ENCODE measurements at regions not wholly inside any gene's neighbourhood (a gene's known extent, or its start where the extent isn't known, plus 50 kb on each side); places are given as distances from the start of the nearest gene placed in this dataset.

DNA sequence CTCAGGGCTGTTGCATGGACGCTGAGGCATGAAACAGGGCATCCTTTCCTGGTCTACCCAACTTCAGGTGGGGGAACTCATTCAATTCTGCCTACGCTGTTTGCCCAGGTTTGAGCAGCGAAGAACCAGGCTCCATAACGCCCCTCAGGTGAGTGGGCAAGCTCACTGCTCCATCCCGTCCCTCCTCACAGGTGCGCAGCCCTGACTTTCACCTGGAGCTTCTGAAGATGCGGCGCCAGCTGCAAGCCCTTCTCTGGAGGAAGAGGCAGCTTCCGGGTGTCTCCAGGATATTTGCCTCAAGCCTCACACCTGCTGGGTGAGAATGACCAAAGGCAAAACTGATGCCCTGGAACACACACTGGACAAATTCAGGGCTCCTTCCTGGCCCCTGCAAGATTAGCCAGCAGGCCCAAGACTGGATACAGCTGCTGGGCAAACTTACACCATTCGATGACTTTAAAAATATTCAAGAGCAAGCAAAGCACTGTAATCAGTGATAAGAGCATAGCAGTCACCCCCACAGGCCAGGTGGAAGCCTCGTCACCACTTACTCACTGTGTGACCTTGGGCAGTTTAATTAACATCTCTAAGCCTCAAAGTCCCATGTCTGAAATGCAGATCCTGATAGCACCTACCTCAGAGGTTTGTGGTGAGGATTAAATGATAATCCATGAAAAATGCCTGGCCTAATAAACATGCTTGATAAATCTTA, 97.7 kb downstream of the GYPC start:
- ATAC-seq (no peak), DNase-seq (no peak)
- Histone ChIP-seq H3K36me3 (ENCODE audit: control insufficient read depth in 2 of 3, insufficient read depth in 3 of 3, low read length in 3 of 3) (no peaks in the 10 kb centered on the region), H3K27ac (ENCODE audit: low read depth, low read length) (no peak overlapping the region), H3K4me3 (ENCODE audit: low read length) (no peak overlapping the region), H3K9me3 (ENCODE audit: control insufficient read depth in 2 of 3, low read length in 3 of 3) (no peaks in the 10 kb centered on the region), H3K27me3 (ENCODE audit: control insufficient read depth in 2 of 2, insufficient read depth in 2 of 2, low read length in 2 of 2) (no peaks in the 10 kb centered on the region), H3K4me1 (ENCODE audit: control insufficient read depth in 2 of 2, insufficient read depth in 2 of 2, low read length in 2 of 2) (no peaks in the 10 kb centered on the region)
- H3K9me3 Mint-ChIP-seq, result peaks cover 0 to 9% (median 4%) of the 10 kb centered on the region in 11 donors
- intact Hi-C loops (cut with micrococcal nuclease), result no loop called here
- H3K36me3 Mint-ChIP-seq, result peaks cover 0 to 6% (median 4%) of the 10 kb centered on the region in 5 donors
- peak overlapping the region in 6 of 9 donors; percentile 28 to 46 (median 34) for H3K27ac Mint-ChIP-seq
- ChIA-PET POLR2A (no interaction called here), CTCF (no interaction called here)
- H3K27me3 Mint-ChIP-seq, result peaks cover 0 to 12% (median 0%) of the 10 kb centered on the region in 5 donors
- no peak overlapping the region for H3K4me3 Mint-ChIP-seq
- peaks cover 5 to 32% (median 11%) of the 10 kb centered on the region in 7 donors for H3K4me1 Mint-ChIP-seq

DNA sequence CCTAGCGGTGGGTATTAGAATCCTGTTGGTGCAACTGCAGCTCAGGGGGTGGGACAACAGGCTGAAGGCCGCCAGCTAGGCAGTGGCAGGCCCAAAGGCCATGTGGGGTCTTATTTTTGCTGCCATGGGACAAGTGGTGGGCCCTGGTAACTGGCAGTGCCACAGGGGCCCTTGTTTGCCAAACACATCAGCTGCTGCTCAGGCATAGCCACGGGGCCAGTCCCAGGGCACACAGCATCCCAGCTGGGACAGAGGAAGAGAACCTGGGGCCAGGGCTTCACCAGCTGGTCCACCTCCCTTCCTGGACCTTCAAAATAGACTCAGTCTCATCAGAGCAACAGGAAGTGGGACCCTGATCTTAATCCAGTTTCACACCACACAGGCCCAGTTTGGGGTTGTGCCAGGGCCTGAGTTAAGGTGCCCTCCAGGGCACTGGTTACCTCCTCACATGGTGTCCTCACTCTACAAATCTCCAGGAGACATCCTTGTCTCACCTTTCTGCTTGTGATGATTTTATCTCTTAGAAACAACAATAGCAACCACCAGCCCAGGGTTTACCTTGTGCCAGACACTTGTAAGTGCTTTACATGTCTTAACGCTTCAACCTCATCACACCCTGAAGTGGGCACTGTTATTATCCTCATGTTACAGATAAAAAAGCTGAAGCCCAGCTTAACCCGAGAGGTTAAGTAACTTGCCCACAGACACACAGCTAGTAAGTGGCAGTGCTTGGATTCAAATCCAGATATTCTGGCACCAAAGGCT, 98.5 kb downstream of the GYPC start:
- Histone ChIP-seq H3K27me3 (ENCODE audit: control insufficient read depth in 2 of 2, insufficient read depth in 2 of 2, low read length in 2 of 2) (no peaks in the 10 kb centered on the region), H3K27ac (ENCODE audit: low read depth, low read length) (no peak overlapping the region), H3K4me3 (ENCODE audit: low read length) (no peak overlapping the region), H3K36me3 (ENCODE audit: control insufficient read depth in 2 of 3, insufficient read depth in 3 of 3, low read length in 3 of 3) (no peaks in the 10 kb centered on the region), H3K9me3 (ENCODE audit: control insufficient read depth in 2 of 3, low read length in 3 of 3) (no peaks in the 10 kb centered on the region), H3K4me1 (ENCODE audit: control insufficient read depth in 2 of 2, insufficient read depth in 2 of 2, low read length in 2 of 2) (no peaks in the 10 kb centered on the region)
- Mint-ChIP-seq H3K27me3 (peaks cover 0 to 12% (median 0%) of the 10 kb centered on the region in 5 donors), H3K4me1 (peaks cover 10 to 34% (median 15%) of the 10 kb centered on the region in 7 donors), H3K27ac (peak overlapping the region in 8 of 9 donors; percentile 19 to 43 (median 34)), H3K36me3 (peaks cover 0 to 6% (median 4%) of the 10 kb centered on the region in 5 donors), H3K9me3 (peaks cover 0 to 9% (median 4%) of the 10 kb centered on the region in 11 donors), H3K4me3 (no peak overlapping the region)
- intact Hi-C loops (cut with micrococcal nuclease), result no loop called here
- POLR2A ChIA-PET, result no interaction called here
- ATAC-seq (peak; percentile 43), DNase-seq (peak in 1 of 9 donors; percentile 10)
- CTCF ChIA-PET, result no interaction called here

DNA sequence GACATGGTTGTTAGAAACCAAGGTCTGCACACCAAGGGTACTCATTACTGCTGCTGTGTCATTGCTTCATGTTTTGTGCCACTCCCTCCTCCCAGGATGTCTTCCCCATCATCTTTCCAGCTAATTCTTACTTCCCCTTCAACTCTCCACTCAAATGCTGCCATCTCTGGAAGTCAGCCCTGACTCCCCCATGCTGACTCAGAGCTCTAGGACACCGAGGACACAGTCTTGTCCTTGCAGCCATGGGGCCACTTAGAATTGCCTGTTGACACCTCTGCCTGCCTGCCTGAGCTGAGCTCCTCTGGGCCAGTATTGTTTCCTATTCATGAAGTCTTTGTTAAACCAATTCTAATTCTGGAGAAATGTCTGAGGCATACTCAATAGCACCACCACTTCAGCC, 100.2 kb downstream of the GYPC start:
- peaks cover 0 to 9% (median 4%) of the 10 kb centered on the region in 11 donors for H3K9me3 Mint-ChIP-seq
- Histone ChIP-seq H3K36me3 (ENCODE audit: control insufficient read depth in 2 of 3, insufficient read depth in 3 of 3, low read length in 3 of 3) (no peaks in the 10 kb centered on the region), H3K27ac (ENCODE audit: low read depth, low read length) (no peak overlapping the region), H3K27me3 (ENCODE audit: control insufficient read depth in 2 of 2, insufficient read depth in 2 of 2, low read length in 2 of 2) (no peaks in the 10 kb centered on the region), H3K4me1 (ENCODE audit: control insufficient read depth in 2 of 2, insufficient read depth in 2 of 2, low read length in 2 of 2) (peaks cover 2 to 6% of the 10 kb centered on the region in 2 donors), H3K4me3 (ENCODE audit: low read length) (no peak overlapping the region), H3K9me3 (ENCODE audit: control insufficient read depth in 2 of 3, low read length in 3 of 3) (no peaks in the 10 kb centered on the region)
- H3K4me1 Mint-ChIP-seq, result peaks cover 14 to 40% (median 20%) of the 10 kb centered on the region in 7 donors
- H3K27ac Mint-ChIP-seq, result peak overlapping the region in 2 of 9 donors; percentile 37 to 69
- no peak overlapping the region for H3K4me3 Mint-ChIP-seq
- CTCF ChIA-PET, result interaction anchor here (1.2 kb wide), 1 partner anchor 21 kb away, joined by 4 read pairs; no protein-coding TSS in a partner anchor
- no peak for ATAC-seq
- no peak for DNase-seq
- H3K27me3 Mint-ChIP-seq, result peaks cover 0 to 12% (median 0%) of the 10 kb centered on the region in 5 donors
- POLR2A ChIA-PET, result no interaction called here
- intact Hi-C loops (cut with micrococcal nuclease), result no loop called here
- H3K36me3 Mint-ChIP-seq, result peaks cover 0 to 6% (median 4%) of the 10 kb centered on the region in 5 donors

GRCh38 chr2:126761256-126761980, 105.5 kb downstream of the GYPC start:
- H3K36me3 ChIP-seq (ENCODE audit: control insufficient read depth in 2 of 3, insufficient read depth in 3 of 3, low read length in 3 of 3), result no peaks in the 10 kb centered on the region
- peaks cover 39 to 80% (median 68%) of the 10 kb centered on the region in 7 donors for H3K4me1 Mint-ChIP-seq
- H3K27me3 ChIP-seq (ENCODE audit: control insufficient read depth in 2 of 2, insufficient read depth in 2 of 2, low read length in 2 of 2), result no peaks in the 10 kb centered on the region
- H3K9me3 Mint-ChIP-seq, result peaks cover 0 to 8% (median 3%) of the 10 kb centered on the region in 11 donors
- H3K4me1 ChIP-seq (ENCODE audit: control insufficient read depth in 2 of 2, insufficient read depth in 2 of 2, low read length in 2 of 2), result peaks cover 29 to 41% of the 10 kb centered on the region in 2 donors
- intact Hi-C loops (cut with micrococcal nuclease), result loop anchor here in 1 of 2 donors (5.0 kb wide), 1 partner anchor 129 kb away; no protein-coding TSS in a partner anchor
- ATAC-seq (no peak), DNase-seq (peak in 1 of 9 donors; percentile 11)
- ChIA-PET POLR2A (interaction anchor here (1.4 to 1.9 kb wide), 3 partner anchors 15 to 103 kb away, joined by 4 to 12 read pairs (median 5); no protein-coding TSS in a partner anchor), CTCF (interaction anchor here (0.7 to 1.8 kb wide), 5 partner anchors 15 to 245 kb away, joined by 3 to 7 read pairs (median 3); no protein-coding TSS in a partner anchor)
- H3K36me3 Mint-ChIP-seq, result peaks cover 0 to 6% (median 0%) of the 10 kb centered on the region in 5 donors
- H3K9me3 ChIP-seq (ENCODE audit: control insufficient read depth in 2 of 3, low read length in 3 of 3), result no peaks in the 10 kb centered on the region
- H3K27ac Mint-ChIP-seq, result peak overlapping the region; percentile 64 to 95 (median 89)
- peak overlapping the region; percentile 62 for H3K27ac ChIP-seq (ENCODE audit: low read depth, low read length)
- peaks cover 0 to 23% (median 0%) of the 10 kb centered on the region in 5 donors for H3K27me3 Mint-ChIP-seq
- peak overlapping the region; percentile 42 for H3K4me3 ChIP-seq (ENCODE audit: low read length)
- peak overlapping the region; percentile 41 to 84 (median 71) for H3K4me3 Mint-ChIP-seq

- H3K4me3 ChIP-seq (ENCODE audit: low read length), result peak overlapping the region; percentile 42
- no peaks in the 10 kb centered on the region for H3K36me3 ChIP-seq (ENCODE audit: control insufficient read depth in 2 of 3, insufficient read depth in 3 of 3, low read length in 3 of 3)
- Mint-ChIP-seq H3K27ac (peak overlapping the region; percentile 64 to 95 (median 89)), H3K9me3 (peaks cover 0 to 8% (median 3%) of the 10 kb centered on the region in 11 donors), H3K27me3 (peaks cover 0 to 30% (median 0%) of the 10 kb centered on the region in 5 donors), H3K4me1 (peaks cover 39 to 87% (median 70%) of the 10 kb centered on the region in 7 donors), H3K4me3 (peak overlapping the region; percentile 41 to 84 (median 71)), H3K36me3 (peaks cover 0 to 6% (median 0%) of the 10 kb centered on the region in 5 donors)
- intact Hi-C loops (cut with micrococcal nuclease), result loop anchor here (1.0 to 5.0 kb wide), 4 partner anchors 14 to 130 kb away; partner anchors contain the start of gene GYPC (in 1 of the 2)
- H3K4me1 ChIP-seq (ENCODE audit: control insufficient read depth in 2 of 2, insufficient read depth in 2 of 2, low read length in 2 of 2), result peaks cover 29 to 41% of the 10 kb centered on the region in 2 donors
- POLR2A ChIA-PET, result interaction anchor here (0.9 to 1.9 kb wide), 4 partner anchors 13 to 104 kb away, joined by 3 to 12 read pairs (median 4); no protein-coding TSS in a partner anchor
- ATAC-seq, result peak; percentile 92
- peak overlapping the region; percentile 62 for H3K27ac ChIP-seq (ENCODE audit: low read depth, low read length)
- DNase-seq, result peak in 7 of 9 donors; percentile 41 to 71 (median 59)
- CTCF ChIA-PET, result interaction anchor here (0.7 to 1.8 kb wide), 8 partner anchors 14 to 987 kb away, joined by 3 to 9 read pairs (median 3); no protein-coding TSS in a partner anchor
- no peaks in the 10 kb centered on the region for H3K27me3 ChIP-seq (ENCODE audit: control insufficient read depth in 2 of 2, insufficient read depth in 2 of 2, low read length in 2 of 2)
- H3K9me3 ChIP-seq (ENCODE audit: control insufficient read depth in 2 of 3, low read length in 3 of 3), result no peaks in the 10 kb centered on the region
Measured at GRCh38 chr2:126761981-126762878, 106.3 kb downstream of the GYPC start.

All from naive thymus-derived CD4-positive, alpha-beta T cell (primary cell).